Spleen (tissue), 11 donors: ENCODE measurements at regions not wholly inside any gene's neighbourhood (a gene's known extent, or its start where the extent isn't known, plus 50 kb on each side); places are given as distances from the start of the nearest gene placed in this dataset.

ENCODE experiments used
- DNase-seq: peaks from one replicate; pipeline ENCODE4 v3.0.0-alpha.2; 2020
- H3K27ac ChIP-seq, 8 donors: fragments of 200-600 bp; sonication (generic) in 7 of 8; 1 replicate in 4 of 8; 2 replicates in 4 of 8; pipeline versions ENCODE4 v1.5.0 to v1.8.0; 2016 to 2021; ENCODE audit warnings: inconsistent platforms in 4 of 8, mild to moderate bottlenecking in 4 of 8, moderate library complexity in 1 of 8
- H3K27me3 ChIP-seq, 7 donors: fragments of 200-600 bp; sonication (generic) in 6 of 7; replicated peaks in 1 of 7; 1 replicate in 4 of 7; 2 replicates in 3 of 7; pipeline versions ENCODE4 v1.5.0 to v1.8.0; 2016 to 2021; ENCODE audit warnings: inconsistent platforms in 3 of 7, mild to moderate bottlenecking in 1 of 7
- H3K36me3 ChIP-seq, 6 donors: fragments of 200-600 bp; sonication (generic) in 5 of 6; 1 replicate in 4 of 6; 2 replicates in 2 of 6; pipeline versions ENCODE4 v1.5.0 to v1.8.0; 2016 to 2021; ENCODE audit warnings: inconsistent platforms in 2 of 6
- H3K4me1 ChIP-seq, 6 donors: fragments of 200-600 bp; sonication (generic) in 5 of 6; 1 replicate in 3 of 6; 2 replicates in 3 of 6; pipeline versions ENCODE4 v1.5.0 to v1.8.0; 2016 to 2021; ENCODE audit warnings: inconsistent platforms in 3 of 6
- H3K4me3 ChIP-seq, 8 donors: fragments of 200-600 bp; sonication (generic) in 7 of 8; 1 replicate in 4 of 8; 2 replicates in 4 of 8; pipeline versions ENCODE4 v1.5.0 to v1.8.0; 2016 to 2021; ENCODE audit warnings: inconsistent platforms in 4 of 8, mild to moderate bottlenecking in 4 of 8, moderate library complexity in 2 of 8
- H3K9me3 ChIP-seq, 8 donors: fragments of 200-600 bp; sonication (generic) in 7 of 8; 1 replicate in 4 of 8; 2 replicates in 4 of 8; pipeline versions ENCODE4 v1.5.0 to v1.8.0; 2016 to 2021; ENCODE audit warnings: inconsistent platforms in 4 of 8
- POLR2A ChIP-seq, 3 donors: fragments of 450-650 bp; IDR thresholded peaks; one replicate each; pipeline ENCODE4 v1.5.1; 2017; ENCODE audit warnings: antibody characterized with exemption in 3 of 3, mild to moderate bottlenecking in 1 of 3
- POLR2AphosphoS5 ChIP-seq, 3 donors: sonication (generic); formaldehyde crosslinking; IDR thresholded peaks; one replicate each; pipeline ENCODE4 v1.5.1; 2017; ENCODE audit warnings: antibody characterized with exemption in 3 of 3
- WGBS, 5 donors: extraction: QIAGEN DNeasy Blood & Tissue Kit in 3 of 5; methylation state at CpG; one replicate each; pipeline versions ENCODE4 v1.1.5 to v1.1.7; 2013 to 2018; 5-methylcytosine and 5-hydroxymethylcytosine counted together
- intact Hi-C: fragments of 100-400 bp; cut with DNase I; formaldehyde crosslinking; loops from one replicate; pipeline ENCODE4 v1.15.0; 2023; ENCODE audit warnings: low total_unique reads
- TF ChIP-seq, protein P1 (sequence below), 11 experiments: fragments of 200-600 bp in 7 of 11; fragments of 450-650 bp in 4 of 11; sonication (generic) in 4 of 11; IDR thresholded peaks in 8 of 11; conservative IDR thresholded peaks in 3 of 11; 1 replicate in 7 of 11; 2 replicates in 4 of 11; pipeline versions ENCODE4 v1.4.0 to v1.8.0; 2016 to 2021; ENCODE audit warnings: antibody characterized with exemption in 11 of 11, inconsistent platforms in 4 of 11, mild to moderate bottlenecking in 1 of 11
- donor health status: healthy with polysubstance abuse.
- donor health status: DM: no; HTN: no; CAD: no; lungs with moderate emphysema.
- donor health status: DM: no; HTN: no; CAD: no.
- donor health status: Bipolar disorder and iron deficiency.
- donor health status: healthy.
- donor health status: DM: no; HTN: no; CAD: no.
- donor health status: DM: yes; HTN: yes; CAD: no.

DNA sequence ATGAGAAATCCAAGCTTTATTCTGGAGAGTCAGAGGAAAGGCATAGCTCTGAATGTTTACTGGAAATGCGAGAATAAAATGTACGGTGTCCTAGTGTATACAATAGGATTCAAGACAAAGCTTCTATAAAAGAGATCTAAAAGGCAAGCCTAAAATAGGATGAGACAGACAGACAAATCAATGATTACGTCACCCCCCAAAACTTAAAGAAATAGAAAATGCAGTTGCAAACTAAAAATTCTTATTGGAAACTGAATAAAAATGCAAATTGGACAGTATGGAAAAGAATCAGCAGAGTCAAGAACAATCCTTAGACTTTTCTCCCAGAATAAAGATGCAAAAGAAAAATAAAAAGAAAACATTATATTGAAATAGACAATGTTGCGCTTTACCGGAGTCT lies 245.9 kb downstream of the POM121L12 start:
- Histone ChIP-seq H3K9me3 (peaks cover 0 to 63% (median 28%) of the 10 kb centered on the region in 8 donors), H3K36me3 (no peaks in the 10 kb centered on the region), H3K4me3 (no peak overlapping the region), H3K27ac (no peak overlapping the region), H3K4me1 (no peaks in the 10 kb centered on the region), H3K27me3 (no peaks in the 10 kb centered on the region)
- TF ChIP-seq POLR2A (IDR thresholded peaks at IDR 0.05) (no peak), POLR2AphosphoS5 (IDR thresholded peaks at IDR 0.05) (no peak)
- TF ChIP-seq, protein P1, sequence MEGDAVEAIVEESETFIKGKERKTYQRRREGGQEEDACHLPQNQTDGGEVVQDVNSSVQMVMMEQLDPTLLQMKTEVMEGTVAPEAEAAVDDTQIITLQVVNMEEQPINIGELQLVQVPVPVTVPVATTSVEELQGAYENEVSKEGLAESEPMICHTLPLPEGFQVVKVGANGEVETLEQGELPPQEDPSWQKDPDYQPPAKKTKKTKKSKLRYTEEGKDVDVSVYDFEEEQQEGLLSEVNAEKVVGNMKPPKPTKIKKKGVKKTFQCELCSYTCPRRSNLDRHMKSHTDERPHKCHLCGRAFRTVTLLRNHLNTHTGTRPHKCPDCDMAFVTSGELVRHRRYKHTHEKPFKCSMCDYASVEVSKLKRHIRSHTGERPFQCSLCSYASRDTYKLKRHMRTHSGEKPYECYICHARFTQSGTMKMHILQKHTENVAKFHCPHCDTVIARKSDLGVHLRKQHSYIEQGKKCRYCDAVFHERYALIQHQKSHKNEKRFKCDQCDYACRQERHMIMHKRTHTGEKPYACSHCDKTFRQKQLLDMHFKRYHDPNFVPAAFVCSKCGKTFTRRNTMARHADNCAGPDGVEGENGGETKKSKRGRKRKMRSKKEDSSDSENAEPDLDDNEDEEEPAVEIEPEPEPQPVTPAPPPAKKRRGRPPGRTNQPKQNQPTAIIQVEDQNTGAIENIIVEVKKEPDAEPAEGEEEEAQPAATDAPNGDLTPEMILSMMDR (IDR thresholded peaks at IDR 0.05 in 8 of 11, conservative IDR thresholded peaks at IDR 0.05 in 3 of 11), result no peak
- DNase-seq, result no peak
- intact Hi-C loops, result no loop called here
- 79 to 83% (median 81%) methylated on average over 5 of the region's 5 CpGs for WGBS, 5 donors

DNA sequence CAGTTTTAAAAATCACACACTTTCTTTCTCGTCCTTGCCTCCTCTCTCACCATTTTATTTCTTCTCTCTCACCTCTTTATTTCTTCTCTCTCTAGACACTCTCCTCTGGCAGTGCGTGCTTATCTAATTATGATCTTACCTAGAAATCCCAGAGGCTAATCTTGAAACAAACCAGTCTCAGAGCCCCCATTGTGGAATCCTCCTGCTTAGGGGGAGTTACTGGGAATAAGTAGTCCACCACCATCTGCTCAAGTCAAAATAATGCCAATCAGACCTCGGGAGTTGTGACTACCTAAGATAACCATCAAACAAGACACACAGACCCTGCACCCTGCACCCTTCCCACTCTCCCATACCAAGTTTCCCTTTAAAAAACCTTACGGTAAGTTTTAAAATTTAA lies 256.9 kb downstream of the POM121L12 start:
- Histone ChIP-seq H3K4me1 (no peaks in the 10 kb centered on the region), H3K27ac (no peak overlapping the region), H3K36me3 (no peaks in the 10 kb centered on the region), H3K4me3 (no peak overlapping the region), H3K9me3 (peaks cover 0 to 45% (median 13%) of the 10 kb centered on the region in 8 donors), H3K27me3 (no peaks in the 10 kb centered on the region)
- TF ChIP-seq POLR2A (IDR thresholded peaks at IDR 0.05) (no peak), POLR2AphosphoS5 (IDR thresholded peaks at IDR 0.05) (no peak)
- TF ChIP-seq, protein P1 (IDR thresholded peaks at IDR 0.05 in 8 of 11, conservative IDR thresholded peaks at IDR 0.05 in 3 of 11), result no peak
- WGBS, 5 donors, result 58 to 80% (median 68%) methylated on average over 4 of the region's 4 CpGs
- intact Hi-C loops, result no loop called here
- DNase-seq, result no peak

DNA sequence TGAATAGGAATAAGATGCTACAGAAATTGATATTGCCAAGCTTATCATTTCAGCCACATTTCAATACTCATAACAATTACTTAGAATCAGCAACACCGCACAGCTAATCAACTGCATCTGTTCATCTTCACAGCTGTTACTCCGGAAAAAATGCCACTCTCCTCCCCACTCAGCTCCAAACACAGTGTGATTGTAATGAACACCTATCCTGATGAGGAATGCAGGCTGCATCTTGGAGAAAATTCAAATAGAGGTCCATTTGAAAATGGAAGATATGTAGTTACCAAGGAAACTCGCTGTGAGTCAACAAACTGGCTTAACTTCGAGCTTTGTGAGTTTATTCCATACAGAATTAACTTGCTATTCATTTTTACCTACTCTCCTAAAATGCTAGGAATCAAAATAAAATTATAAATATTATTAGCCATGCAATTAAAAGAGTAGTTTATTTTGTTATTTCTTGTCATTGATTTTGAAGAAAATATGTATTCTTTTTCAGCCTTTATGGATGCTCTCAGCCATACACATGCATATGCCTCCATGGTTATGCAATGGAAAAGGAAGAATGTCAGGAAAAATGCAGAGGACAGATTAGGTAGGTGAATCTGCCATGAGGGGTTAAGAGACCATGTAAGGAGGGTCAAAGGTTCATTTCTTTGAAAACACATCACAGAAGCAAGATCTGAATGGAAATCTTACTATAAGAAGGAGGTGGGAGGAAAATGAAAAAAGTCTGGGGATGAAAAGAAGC lies 267.2 kb downstream of the POM121L12 start:
- DNase-seq, result no peak
- H3K27me3 ChIP-seq, result no peaks in the 10 kb centered on the region
- H3K4me1 ChIP-seq, result no peaks in the 10 kb centered on the region
- intact Hi-C loops, result no loop called here
- 71 to 81% (median 73%) methylated on average over 4 of the region's 4 CpGs for WGBS, 5 donors
- H3K27ac ChIP-seq, result no peak overlapping the region
- H3K9me3 ChIP-seq, result peaks cover 0 to 33% (median 9%) of the 10 kb centered on the region in 8 donors
- no peaks in the 10 kb centered on the region for H3K36me3 ChIP-seq
- no peak for TF ChIP-seq POLR2AphosphoS5 (IDR thresholded peaks at IDR 0.05)
- no peak for TF ChIP-seq POLR2A (IDR thresholded peaks at IDR 0.05)
- TF ChIP-seq, protein P1 (IDR thresholded peaks at IDR 0.05 in 8 of 11, conservative IDR thresholded peaks at IDR 0.05 in 3 of 11), result no peak
- no peak overlapping the region for H3K4me3 ChIP-seq

DNA sequence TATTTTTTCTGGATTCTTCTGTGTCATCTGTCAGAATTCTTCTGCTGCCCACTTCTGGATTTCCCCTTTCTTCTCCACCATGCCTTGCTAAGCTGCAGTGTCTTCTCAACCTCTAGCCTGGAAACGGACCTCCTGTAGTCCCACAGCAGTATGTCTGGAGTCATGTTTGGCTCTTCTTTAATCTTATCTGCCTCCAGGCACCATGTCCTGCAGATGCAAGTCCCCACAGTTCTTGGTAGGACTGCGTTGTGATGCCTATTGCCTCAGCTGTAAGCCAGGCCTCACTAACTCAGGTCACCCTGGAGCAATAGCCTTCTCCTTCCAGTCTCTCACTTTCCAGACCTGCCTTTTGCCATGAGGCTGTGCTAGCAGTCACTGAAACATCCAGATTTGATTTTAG lies 268.3 kb downstream of the POM121L12 start:
- H3K36me3 ChIP-seq, result no peaks in the 10 kb centered on the region
- peaks cover 0 to 34% (median 9%) of the 10 kb centered on the region in 8 donors for H3K9me3 ChIP-seq
- H3K4me3 ChIP-seq, result no peak overlapping the region
- H3K27ac ChIP-seq, result no peak overlapping the region
- no peaks in the 10 kb centered on the region for H3K27me3 ChIP-seq
- 61 to 81% (median 77%) methylated on average over 2 of the region's 2 CpGs for WGBS, 5 donors
- no peaks in the 10 kb centered on the region for H3K4me1 ChIP-seq
- TF ChIP-seq, protein P1 (IDR thresholded peaks at IDR 0.05 in 8 of 11, conservative IDR thresholded peaks at IDR 0.05 in 3 of 11), result no peak
- TF ChIP-seq POLR2AphosphoS5 (IDR thresholded peaks at IDR 0.05), result no peak
- intact Hi-C loops, result no loop called here
- DNase-seq, result no peak
